NK-92 (cell line): ENCODE measurements at regions not wholly inside any gene's neighbourhood (a gene's known extent, or its start where the extent isn't known, plus 50 kb on each side); places are given as distances from the start of the nearest gene placed in this dataset.
"Not testable (repeated sequence)": the region's sequence is repeated elsewhere in the genome, so short reads cannot be mapped to it uniquely, and the experiment has no call there.

Experiments used
- DNase-seq: peaks from one replicate; lab custom pipeline; 2025; ENCODE audit not compliant: unreplicated experiment; lab: John Stamatoyannopoulos, UW

DNA sequence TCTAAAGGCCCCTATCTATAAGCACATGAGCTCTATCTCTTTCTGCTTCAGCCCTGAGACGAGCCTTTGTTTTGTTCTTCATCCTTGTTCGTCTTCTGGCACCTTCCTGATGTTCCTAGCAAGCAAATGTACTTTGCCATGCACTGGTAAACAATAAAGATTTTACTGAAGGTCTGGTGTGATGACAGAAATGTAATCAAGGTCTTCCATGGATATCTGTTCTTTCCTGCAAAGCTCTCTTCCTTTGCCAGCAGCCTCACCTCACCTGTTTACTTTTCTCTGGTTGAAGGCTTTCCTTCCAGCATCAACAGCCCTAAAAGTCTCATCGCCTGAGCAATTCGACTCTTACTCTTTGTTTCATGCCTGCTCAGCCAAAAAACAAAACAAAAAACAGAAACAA is 330.3 kb downstream of the PCNX1 start:
- no peak for DNase-seq

DNA sequence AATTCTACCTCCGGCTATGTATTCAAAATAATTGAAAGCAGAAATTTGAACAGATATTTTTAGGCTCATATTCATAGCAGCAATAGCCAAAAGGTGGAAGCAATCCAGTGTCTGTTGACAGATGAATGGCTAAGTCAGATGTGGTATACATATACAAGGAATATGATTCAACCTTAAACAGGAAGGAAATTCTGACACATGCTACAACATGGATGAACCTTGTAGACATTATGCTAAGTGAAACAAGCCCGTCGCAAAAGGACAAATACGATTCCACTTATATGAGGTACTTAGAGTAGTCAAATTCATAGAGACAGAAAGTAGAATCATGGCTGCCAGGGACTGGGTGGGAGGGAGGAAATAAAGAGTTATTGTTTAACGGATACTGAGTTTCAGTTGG is 331.6 kb downstream of the PCNX1 start:
- no peak for DNase-seq

DNA sequence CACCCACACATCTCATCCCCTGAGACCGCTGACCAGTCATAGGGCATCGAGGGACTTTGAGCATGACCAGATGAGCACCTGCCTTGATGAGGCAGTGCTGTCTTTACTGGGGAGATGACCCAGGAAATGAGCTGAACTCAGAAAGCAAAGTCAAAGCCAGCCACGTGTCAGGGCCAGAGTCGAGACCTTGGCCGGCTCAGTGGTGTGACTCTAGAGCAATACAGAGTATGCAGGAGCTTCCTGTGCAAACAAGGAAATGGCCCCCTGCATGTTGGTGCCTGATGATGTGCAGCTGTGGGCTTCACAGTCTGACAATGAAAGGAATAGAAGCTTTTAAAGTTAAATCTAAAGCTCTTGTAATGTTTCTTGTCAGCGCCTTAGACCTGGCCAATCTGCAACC is 332.9 kb downstream of the PCNX1 start:
- DNase-seq: no peak

DNA sequence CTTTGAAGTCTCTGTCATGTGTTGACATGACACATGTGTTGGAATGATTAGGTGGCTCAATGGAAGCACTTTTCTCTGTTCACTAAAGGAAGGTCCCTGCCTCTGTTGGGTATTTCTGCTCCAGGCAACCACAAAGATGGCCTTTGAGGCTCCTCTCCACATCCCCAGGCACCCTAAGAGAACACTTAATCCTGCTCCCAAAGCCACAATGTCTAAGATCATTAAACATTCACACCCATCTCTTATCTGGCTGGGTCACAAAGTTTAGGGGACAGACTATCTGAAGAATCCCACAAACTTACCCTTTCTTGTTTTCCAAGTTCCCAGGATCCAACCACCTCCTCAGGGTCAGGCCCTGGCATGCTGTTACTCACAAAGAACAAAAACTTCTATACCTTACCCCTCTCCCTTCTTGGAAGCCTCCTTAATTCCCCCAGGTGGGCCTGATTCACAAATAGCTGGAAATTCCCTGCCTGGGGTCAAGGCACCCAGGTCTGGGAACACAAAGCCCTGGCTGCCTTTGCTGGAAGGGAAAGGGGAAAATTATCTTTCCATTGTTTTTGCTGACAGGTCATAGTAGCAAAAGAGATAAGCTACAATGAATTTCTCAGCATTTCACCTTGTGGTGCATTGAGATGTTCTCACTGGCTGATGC is 333.7 kb downstream of the PCNX1 start:
- no peak for DNase-seq

DNA sequence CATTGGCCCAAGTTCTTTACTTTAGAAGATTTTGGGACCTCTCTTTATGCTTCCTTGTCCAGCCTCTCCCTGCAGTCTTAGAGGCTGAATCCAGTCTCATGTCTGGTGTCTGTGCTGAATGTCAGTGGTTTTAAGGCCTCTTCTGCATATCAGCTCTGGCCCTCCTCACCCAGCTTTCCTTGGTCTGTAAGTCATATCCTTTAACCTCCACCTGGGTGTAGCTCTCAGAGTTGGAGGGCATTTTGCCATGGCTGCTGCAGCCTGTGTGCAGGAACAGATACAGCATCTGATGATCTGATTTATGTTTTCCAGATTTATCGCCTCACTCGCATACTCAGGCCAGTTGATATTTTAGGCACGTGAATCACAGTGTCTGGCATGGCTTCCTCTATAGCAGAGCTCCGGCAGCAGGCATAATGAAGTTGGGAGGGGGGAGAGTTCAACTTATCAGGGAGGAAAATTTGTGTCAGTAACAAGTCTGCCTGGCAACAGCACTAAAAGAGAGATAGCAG is 335.0 kb downstream of the PCNX1 start:
- DNase-seq: no peak

DNA sequence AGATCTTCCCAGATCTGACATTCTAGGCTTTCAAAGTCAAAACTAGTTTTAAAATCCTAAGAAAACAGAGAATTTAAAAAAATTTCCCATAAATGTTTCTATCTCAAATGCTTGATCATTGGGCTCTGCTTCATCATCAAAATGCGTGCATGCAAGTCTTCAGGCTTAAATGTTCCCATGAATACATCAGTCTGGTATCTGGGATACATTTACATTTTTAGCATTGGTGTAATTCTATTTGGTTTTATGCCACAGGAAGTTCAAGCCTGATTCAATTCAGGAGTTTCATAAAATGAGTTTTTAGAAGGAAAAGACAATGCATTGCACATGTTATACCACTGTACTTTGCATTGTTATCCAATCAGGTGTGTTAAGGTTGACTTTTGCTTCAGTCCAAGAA is 336.4 kb downstream of the PCNX1 start:
- no peak for DNase-seq

DNA sequence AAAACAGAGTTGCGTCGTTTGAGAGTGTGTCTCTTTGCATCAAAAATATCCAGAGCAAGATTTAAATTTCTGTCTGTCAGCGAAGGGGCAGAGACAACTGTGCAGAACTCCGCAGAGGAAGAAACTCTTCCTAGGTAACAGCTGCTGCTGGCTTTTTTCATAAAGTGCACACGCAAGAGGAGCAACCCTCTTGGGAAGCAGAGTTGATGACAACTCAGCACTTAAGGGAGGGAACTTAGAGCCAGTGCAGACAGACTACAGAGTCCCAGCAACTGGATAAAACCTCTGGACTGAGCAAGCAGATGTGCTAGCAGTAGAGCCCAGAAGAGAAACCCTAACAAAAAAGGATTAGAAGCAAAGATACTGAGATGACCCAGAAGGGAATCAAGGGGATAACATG is 337.1 kb downstream of the PCNX1 start:
- no peak for DNase-seq

DNA sequence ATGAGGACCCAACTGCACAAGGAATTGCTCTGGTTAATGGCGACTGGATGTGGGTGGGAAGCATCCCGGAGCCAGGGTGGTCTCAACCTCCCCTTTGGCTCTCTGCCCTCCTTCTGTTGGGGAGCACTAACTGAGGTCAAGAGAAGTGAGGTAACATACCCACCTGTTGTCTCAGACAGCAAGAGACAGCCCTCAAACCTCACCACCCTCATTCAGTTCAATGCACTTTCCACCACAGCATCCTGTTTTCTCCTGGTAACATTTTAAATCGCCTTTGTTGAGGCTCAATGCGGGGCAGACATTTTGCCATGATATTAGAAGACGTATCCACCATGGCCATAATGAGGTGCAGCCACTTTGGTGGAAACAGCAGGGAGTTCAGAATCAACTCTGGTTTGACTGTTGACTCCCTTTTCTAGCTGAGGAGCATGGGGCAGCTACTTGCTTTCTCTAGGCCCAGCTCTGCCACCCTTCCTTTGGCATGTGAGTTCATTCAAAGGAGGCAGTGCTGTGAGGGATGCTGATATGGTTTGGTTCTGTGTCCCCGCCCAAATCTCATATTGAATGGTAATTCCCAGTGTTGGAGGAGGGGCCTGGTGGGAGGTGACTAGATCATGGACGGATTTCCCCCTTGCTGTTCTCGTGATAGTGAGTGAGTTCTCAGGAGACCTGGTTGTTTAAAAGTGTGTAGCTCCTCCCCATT is 338.6 kb downstream of the PCNX1 start:
- DNase-seq: no peak

DNA sequence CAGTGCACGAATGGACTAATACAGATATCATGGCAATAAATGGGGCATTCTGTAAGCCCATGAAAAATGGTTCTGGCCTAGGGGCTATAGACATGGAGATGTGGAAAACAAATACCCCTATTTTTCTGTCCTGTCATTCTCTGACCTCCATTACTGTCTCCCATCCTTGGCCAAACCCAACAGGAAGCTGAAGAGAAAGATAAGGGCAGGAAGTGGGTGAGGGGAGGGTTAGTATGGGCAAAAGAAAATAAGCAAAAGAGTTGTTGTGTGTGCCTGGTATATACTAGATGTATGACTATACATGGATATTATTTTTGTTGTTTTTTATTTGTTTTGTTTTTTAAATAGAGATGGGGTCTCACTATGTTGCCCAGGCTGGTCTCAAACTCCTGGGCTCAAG is 339.3 kb downstream of the PCNX1 start:
- no peak for DNase-seq

DNA sequence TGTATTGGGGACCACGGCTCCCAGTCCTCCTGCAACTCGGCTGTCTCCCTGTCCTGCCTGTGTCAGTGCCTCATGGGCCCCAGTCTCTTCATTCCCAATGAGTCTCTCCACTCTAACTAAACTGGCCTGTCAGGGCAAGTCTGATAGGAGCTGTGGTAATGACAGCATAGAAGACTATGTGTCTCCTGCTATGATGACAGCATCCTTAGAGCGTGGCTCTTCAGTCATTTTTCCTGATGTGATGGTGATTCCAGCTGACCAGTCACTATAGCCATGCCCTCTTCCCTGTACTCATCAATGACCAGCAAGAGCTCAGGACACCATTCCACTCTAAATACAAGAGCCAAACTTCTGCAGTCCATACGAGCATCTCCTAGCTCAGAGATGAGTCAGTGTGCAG is 339.8 kb downstream of the PCNX1 start:
- no peak for DNase-seq

DNA sequence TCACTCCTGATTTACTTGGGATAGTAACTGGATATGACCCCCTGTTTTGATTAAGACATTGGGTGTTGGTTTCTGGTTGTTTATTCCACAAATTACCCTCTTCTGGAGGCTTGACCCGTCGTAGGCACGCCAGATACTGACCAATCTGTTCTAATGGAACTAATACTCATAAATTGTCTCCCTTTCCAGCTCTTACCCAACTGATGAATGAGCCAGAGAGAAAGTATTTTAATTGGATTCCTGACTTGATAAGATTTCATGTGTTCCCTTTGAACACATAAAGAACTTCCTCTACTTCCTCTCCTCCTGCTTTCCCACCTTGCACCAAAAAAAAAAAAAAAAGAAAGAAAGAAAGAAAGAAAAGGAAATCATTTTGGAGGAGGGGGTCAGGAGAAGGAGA is 340.9 kb downstream of the PCNX1 start:
- no peak for DNase-seq

DNA sequence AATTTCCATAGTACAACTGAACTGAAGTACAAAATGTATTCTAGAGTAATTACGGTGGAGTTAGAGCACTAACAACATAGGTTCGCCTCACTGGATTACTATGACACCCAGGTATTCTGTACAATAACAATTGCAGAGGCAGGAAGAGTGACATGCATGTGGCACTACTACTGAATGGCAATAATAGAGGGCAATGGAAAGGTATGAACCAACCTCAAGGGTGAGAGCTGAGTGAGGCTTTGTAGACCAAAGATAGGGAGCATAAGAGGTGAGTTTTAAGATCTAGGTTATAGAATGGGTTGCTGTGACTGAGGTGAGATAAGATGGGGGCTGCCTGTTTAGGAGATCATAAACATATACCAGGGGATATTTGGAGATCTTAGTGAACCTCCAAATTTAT is 343.1 kb downstream of the PCNX1 start:
- no peak for DNase-seq

DNA sequence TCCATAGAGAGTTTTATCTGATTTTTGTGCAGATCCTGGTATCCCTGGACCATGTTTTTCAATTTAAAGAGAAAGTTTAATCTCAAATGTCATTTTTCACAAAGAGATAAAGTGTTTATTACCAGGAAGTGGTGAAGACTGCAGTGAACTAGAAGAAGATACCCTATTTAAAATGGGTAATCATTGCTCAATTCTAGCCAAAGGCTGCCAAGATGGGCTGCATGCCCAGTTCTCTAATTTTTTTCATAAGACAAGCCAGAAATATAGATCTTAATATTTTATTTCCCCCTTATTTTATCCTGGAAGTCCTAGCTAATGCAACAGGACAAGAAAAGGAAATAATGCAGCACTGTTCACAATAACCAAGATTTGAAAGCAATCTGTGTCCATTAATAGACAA is 343.5 kb downstream of the PCNX1 start:
- no peak for DNase-seq

DNA sequence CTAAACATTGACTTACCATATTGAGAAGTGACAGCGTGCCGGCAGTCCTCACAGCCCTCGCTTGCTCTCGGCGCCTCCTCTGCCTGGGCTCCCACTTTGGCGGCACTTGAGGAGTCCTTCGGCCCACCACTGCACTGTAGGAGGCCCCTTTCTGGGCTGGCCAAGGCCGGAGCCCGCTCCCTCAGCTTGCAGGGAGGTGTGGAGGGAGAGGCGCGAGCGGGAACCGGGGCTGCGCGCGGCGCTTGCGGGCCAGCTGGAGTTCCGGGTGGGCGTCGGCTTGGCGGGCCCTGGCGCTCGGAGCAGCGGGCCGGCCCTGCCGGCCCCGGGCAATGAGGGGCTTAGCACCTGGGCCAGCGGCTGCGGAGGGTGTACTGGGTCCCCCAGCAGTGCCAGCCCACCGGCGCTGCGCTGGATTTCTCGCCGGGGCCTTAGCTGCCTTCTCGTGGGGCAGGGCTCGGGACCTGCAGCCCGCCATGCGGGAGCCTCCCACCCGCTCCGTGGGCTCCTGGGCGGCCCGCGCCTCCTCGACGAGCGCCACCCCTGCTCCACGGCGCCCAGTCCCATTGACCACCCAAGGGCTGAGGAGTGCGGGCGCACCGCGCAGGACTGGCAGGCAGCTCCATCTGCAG is 346.9 kb downstream of the PCNX1 start:
- DNase-seq: not testable (repeated sequence)

DNA sequence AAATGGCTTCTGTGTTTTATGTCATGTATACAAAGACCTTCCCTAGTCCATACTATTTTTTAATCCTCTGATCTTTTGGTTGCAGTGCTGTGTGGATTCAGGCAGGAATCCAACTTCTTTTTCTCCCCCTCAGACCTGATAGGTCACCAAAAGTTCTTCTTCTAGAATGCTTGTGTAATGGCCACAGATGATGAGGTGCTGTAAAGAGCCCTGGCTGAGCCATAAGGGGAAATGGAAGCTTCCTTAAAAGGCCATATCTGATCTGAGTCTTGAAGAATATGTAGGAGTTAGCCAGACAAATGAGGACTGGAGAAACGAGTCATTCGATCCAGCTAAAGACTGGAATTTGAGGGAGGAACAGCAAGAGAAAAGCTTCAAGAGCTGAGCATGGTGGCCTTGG is 353.9 kb downstream of the PCNX1 start:
- no peak for DNase-seq

DNA sequence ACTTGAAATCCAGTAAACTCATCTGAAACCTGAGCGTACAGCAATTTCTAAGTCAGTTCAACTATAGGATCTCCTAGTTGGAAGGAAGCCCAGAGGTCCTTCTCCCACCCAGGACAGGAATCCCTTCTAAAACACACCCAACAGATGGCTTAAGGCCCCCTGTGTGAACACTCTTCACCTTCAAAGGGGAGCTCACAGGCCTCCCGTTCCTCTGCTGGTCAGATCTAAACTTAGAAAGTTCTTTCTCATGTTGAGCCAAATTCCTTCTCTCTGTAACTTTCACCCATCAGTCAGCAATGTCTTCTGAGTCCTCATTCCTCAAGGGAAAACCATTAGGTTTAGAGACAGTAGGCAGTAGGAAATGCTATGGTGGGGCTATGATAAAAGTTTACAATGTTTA is 355.2 kb downstream of the PCNX1 start:
- no peak for DNase-seq

DNA sequence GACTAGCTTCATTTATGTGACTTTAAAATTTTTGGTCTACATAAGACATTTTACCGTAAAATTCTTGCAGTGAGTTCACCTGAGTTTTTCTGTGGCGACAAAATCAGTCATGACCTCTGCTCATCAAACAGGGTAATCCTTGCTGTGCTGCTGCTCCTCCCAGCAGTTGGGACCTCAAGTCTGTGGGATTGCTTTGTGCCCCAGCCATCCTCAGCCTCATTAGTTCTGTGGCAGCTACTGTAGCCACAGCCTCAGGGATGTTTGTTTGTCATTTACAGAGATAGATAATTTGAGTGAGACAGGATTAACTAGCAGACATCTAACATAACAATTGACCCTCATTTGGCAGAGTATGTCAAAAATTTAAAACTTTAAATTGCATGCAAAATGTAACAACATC is 357.0 kb downstream of the PCNX1 start:
- no peak for DNase-seq

DNA sequence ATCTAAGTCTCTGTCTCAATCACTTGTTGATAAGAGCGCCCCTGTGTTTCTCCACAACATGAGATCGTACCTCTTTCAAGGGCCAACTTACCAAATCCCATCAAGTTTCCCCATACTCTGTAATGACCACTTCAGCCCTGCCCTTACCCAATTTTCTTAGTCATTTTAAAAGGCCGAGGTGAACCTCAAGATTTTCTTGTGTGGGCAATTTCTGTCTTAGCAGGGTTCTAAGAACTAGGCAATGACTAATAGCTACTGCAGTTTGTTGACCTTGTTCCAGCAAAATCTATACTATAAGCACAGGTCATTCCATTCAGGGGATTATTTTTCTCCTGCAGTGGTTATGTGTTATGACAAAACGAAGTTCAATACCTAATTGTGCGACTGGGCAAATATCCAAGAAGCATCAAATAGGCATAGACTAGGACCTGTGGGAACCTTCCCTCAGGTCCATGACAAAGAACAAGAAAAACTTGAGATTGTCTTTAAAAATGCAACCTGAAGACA is 359.8 kb downstream of the PCNX1 start:
- DNase-seq: no peak

DNA sequence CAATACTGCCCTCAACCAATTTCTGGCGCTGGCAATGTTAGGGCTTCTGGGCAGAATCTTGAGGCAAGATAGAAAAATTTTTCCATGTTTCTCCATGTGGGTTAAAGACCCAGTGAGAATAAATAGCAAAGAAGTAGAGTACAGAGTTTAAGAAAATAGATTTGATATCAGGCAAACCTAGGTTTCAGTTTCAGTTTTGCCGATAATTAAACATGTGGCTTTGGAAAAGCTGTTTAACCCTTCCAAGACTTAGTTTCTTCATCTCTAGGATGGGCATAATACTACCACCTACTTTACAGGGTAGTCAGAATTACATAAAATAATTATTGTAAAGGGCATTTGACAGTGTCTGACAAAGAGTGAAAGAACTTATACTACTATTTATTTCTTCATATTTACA is 360.4 kb downstream of the PCNX1 start:
- no peak for DNase-seq

DNA sequence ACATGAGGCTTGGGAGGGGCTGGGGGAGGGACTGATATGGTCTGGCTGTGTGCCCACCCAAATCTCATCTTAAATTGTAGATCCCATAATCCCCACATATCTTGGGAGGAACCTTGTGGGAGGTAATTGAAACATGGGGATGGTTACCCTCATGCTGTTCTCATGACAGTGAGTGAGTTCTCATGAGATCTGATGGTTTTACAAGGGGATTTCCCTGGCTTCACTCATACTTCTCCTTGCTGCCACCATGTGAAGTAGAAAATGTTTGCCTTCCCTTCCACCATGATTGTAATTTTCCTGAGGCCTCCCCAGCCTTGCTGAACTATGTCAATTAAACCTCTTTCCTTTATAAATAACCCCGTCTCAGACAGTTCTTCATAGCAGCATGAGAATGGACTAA is 362.9 kb downstream of the PCNX1 start:
- DNase-seq: no peak

DNA sequence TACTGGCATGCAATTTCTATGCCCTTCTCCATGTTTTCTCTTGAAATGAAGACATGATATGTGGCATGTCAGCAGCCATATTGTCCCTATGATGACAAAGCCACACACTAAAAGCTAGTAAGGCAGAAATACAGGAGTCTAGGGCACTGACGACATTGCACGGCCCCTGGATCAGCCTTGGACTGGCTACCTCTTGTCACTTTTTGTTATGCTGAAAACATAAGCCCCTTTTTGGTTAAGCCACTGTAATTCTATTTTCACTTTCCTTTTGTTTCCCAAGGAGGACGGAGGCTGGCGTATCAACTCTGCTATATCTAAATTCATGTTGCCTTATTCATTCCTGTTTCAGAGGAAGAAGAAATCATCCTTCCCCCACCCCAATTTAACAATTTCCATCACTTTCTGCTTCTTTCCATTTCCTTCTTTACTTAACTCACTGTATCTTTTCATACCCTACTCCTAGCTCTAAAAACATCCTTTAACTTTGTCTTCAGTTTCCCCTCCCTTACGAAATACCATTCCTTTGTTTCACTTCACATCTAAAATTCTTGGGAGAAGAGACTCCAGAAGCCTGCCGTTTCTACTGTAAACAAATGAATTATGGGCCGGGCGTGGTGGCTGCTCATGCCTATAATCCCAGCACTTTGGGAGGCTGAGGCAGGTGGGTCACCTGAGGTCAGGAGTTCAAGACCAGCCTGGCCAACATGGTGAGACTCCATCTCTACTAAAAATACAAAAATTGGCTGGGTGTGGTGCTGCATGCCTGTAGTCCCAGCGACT is 364.1 kb downstream of the PCNX1 start:
- no peak for DNase-seq
